ENCODE measurements at regions not wholly inside any gene's neighbourhood (a gene's known extent, or its start where the extent isn't known, plus 50 kb on each side); places are given as distances from the start of the nearest gene placed in this dataset.

DNA sequence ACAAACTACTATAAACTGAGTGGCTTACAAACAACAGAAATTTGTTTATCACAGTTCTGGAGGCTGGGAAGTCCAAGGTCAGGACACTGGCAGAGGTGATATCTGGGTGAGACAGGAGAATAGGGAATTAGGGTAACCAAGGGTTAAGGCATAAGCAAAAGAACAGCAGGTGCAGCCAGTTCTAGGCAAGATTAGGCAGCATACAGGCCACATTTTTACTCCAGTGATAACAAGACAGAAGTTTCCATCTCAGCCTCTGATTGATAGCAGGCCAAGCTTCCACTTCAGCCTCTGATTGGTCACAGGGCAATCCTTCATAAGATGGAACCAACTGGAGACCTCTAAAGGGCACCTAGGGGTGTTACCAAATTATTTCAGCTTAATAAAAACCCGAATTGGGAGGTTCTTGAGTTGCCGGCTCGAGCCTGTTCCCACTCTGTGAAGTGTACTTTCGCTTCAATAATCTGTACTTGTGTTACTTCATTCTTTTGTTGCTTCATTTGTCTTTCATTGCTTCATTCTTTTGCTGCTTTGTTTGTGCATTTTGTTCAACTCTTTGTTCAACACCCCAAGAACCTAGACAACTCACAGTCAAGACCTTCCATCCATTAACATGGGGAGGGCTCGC is 185.6 kb downstream of the TOMM20 start:
- TF ChIP-seq, protein P1, sequence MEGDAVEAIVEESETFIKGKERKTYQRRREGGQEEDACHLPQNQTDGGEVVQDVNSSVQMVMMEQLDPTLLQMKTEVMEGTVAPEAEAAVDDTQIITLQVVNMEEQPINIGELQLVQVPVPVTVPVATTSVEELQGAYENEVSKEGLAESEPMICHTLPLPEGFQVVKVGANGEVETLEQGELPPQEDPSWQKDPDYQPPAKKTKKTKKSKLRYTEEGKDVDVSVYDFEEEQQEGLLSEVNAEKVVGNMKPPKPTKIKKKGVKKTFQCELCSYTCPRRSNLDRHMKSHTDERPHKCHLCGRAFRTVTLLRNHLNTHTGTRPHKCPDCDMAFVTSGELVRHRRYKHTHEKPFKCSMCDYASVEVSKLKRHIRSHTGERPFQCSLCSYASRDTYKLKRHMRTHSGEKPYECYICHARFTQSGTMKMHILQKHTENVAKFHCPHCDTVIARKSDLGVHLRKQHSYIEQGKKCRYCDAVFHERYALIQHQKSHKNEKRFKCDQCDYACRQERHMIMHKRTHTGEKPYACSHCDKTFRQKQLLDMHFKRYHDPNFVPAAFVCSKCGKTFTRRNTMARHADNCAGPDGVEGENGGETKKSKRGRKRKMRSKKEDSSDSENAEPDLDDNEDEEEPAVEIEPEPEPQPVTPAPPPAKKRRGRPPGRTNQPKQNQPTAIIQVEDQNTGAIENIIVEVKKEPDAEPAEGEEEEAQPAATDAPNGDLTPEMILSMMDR (IDR thresholded peaks at IDR 0.05; ENCODE audit: unreplicated experiment): no peak
- H3K27ac Mint-ChIP-seq (ENCODE audit: unreplicated experiment): no peak overlapping the region
- no peaks in the 10 kb centered on the region for H3K36me3 Mint-ChIP-seq (ENCODE audit: low read depth, unreplicated experiment)
- no peak overlapping the region for H3K4me3 Mint-ChIP-seq (ENCODE audit: unreplicated experiment)
- H3K4me1 Mint-ChIP-seq (ENCODE audit: unreplicated experiment): no peaks in the 10 kb centered on the region
- H3K27me3 Mint-ChIP-seq (ENCODE audit: unreplicated experiment): peaks cover 1% of the 10 kb centered on the region
- no peaks in the 10 kb centered on the region for H3K9me3 Mint-ChIP-seq (ENCODE audit: unreplicated experiment)
- no peak for DNase-seq (ENCODE audit: low spot score)

DNA sequence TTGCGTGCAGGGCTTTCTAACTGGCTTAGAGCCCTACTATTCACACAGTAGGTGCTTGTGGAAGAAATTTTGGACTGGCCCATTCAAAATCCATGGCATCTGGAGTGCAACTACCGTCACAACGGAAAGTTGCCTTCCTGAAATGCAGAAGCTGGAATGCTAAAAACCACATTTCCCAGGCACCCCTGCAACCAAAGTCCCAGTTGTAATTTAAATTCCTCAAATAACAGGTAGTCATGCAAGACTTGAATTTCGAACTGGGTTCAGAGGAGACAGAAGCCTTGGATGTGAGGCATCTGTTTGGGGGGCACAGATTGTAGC is 186.7 kb downstream of the TOMM20 start:
- no peak overlapping the region for H3K4me3 Mint-ChIP-seq (ENCODE audit: unreplicated experiment)
- TF ChIP-seq, protein P1 (IDR thresholded peaks at IDR 0.05; ENCODE audit: unreplicated experiment): no peak
- H3K27ac Mint-ChIP-seq (ENCODE audit: unreplicated experiment): no peak overlapping the region
- no peak for DNase-seq (ENCODE audit: low spot score)
- H3K4me1 Mint-ChIP-seq (ENCODE audit: unreplicated experiment): no peaks in the 10 kb centered on the region
- H3K9me3 Mint-ChIP-seq (ENCODE audit: unreplicated experiment): no peaks in the 10 kb centered on the region
- H3K27me3 Mint-ChIP-seq (ENCODE audit: unreplicated experiment): peaks cover 1% of the 10 kb centered on the region
- H3K36me3 Mint-ChIP-seq (ENCODE audit: low read depth, unreplicated experiment): no peaks in the 10 kb centered on the region

DNA sequence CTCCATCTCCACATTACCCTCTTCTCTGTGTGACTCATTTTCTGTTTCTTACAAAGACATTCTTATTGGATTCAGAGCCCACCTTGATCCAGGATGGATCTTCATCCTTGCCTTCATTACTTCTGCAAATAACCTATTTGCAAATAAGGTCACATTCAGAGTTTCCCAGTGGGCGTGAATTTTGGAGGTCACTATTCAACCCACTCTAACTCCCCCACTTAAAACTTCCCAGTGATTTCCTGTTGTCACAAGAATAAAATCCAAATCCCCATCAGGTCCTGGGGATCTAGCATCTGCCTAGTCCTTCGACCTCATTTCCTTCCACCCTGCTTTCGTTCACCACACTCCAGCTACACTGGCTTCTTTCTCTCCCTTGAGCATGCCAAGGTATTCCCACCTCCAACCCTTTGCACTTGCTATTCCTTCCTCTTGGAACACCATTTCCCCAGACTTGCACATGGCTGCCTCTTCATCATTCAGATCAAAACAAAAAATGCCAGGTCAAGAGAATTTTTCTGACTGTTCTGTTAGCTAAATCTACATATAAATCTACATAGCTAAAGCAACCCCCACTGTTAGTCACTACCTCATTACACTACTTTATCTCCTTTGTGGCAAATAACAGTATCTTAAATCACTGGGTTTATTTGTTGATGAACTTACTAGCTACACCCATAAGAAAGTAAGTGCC is 187.2 kb downstream of the TOMM20 start:
- DNase-seq (ENCODE audit: low spot score): no peak
- Mint-ChIP-seq H3K4me1 (ENCODE audit: unreplicated experiment) (no peaks in the 10 kb centered on the region), H3K27me3 (ENCODE audit: unreplicated experiment) (peaks cover 1% of the 10 kb centered on the region), H3K4me3 (ENCODE audit: unreplicated experiment) (no peak overlapping the region), H3K27ac (ENCODE audit: unreplicated experiment) (no peak overlapping the region), H3K9me3 (ENCODE audit: unreplicated experiment) (no peaks in the 10 kb centered on the region), H3K36me3 (ENCODE audit: low read depth, unreplicated experiment) (no peaks in the 10 kb centered on the region)
- TF ChIP-seq, protein P1 (IDR thresholded peaks at IDR 0.05; ENCODE audit: unreplicated experiment): no peak

DNA sequence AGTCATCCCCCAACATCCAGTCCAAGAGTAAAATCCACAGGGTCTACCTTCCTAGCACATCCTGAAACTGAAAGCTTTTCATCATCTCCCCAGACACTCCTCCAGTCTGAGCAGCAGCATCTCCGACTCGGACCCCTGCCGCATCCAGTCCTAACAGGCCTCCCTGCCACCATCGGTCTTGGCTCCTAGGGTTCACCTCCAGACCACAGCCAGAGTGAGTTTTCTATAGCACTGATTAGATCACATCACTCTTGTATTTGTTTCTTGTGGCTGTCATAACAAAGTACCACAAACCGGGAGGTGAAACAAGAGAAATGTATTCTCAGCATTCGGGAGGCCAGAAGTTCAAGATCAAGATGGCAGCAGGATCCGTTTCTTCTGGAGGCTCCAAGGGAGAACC is 187.8 kb downstream of the TOMM20 start:
- no peak for DNase-seq (ENCODE audit: low spot score)
- no peaks in the 10 kb centered on the region for H3K9me3 Mint-ChIP-seq (ENCODE audit: unreplicated experiment)

DNA sequence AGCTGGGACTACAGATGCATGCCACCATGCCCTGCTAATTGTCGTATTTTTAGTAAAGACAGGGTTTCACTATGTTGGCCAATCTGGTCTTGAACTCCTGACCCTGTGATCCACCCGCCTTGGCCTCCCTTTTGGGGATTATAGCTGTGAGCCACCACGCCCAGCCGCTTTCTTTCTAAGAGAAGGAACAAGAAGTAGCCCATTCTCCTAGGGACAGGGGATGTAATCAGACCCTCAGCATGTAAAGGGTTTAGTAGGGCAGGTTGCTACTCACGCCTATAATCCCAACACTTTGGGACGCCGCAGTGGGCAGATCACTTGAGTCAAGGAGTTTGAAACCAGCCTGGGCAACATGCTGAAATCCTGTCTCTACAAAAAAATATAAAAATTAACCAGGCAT is 189.7 kb downstream of the TOMM20 start:
- no peak overlapping the region for H3K4me3 Mint-ChIP-seq (ENCODE audit: unreplicated experiment)
- no peak overlapping the region for H3K27ac Mint-ChIP-seq (ENCODE audit: unreplicated experiment)
- no peaks in the 10 kb centered on the region for H3K9me3 Mint-ChIP-seq (ENCODE audit: unreplicated experiment)
- H3K36me3 Mint-ChIP-seq (ENCODE audit: low read depth, unreplicated experiment): no peaks in the 10 kb centered on the region
- peaks cover 1% of the 10 kb centered on the region for H3K27me3 Mint-ChIP-seq (ENCODE audit: unreplicated experiment)
- TF ChIP-seq, protein P1 (IDR thresholded peaks at IDR 0.05; ENCODE audit: unreplicated experiment): no peak
- no peak for DNase-seq (ENCODE audit: low spot score)
- peaks cover 3% of the 10 kb centered on the region for H3K4me1 Mint-ChIP-seq (ENCODE audit: unreplicated experiment)

More for the DNA sequence above, 187.8 kb downstream of the TOMM20 start:
- Mint-ChIP-seq H3K36me3 (ENCODE audit: low read depth, unreplicated experiment) (no peaks in the 10 kb centered on the region), H3K4me3 (ENCODE audit: unreplicated experiment) (no peak overlapping the region), H3K27ac (ENCODE audit: unreplicated experiment) (no peak overlapping the region), H3K4me1 (ENCODE audit: unreplicated experiment) (no peaks in the 10 kb centered on the region), H3K27me3 (ENCODE audit: unreplicated experiment) (peaks cover 1% of the 10 kb centered on the region)
- TF ChIP-seq, protein P1 (IDR thresholded peaks at IDR 0.05; ENCODE audit: unreplicated experiment): no peak
